ENCODE measurements at regions not wholly inside any gene's neighbourhood (a gene's known extent, or its start where the extent isn't known, plus 50 kb on each side); places are given as distances from the start of the nearest gene placed in this dataset.

GRCh38 chr10:30176182-30176581, 116.8 kb upstream of the JCAD start:
- DNase-seq (ENCODE audit: low spot score), result no peak
- Mint-ChIP-seq H3K4me1 (no peaks in the 10 kb centered on the region), H3K4me3 (no peak overlapping the region), H3K27me3 (ENCODE audit: low read depth) (no peaks in the 10 kb centered on the region), H3K36me3 (no peaks in the 10 kb centered on the region), H3K9me3 (no peaks in the 10 kb centered on the region), H3K27ac (no peak overlapping the region)
- TF ChIP-seq ZSCAN18 (CRISPR knock-in tag; IDR thresholded peaks at IDR 0.05), result no peak
- TF ChIP-seq CTCF (IDR thresholded peaks at IDR 0.05), result no peak
- no peak for TF ChIP-seq AR (CRISPR knock-in tag; IDR thresholded peaks at IDR 0.05)
- TF ChIP-seq ZNF121 (CRISPR knock-in tag; IDR thresholded peaks at IDR 0.05), result no peak
- no peak for TF ChIP-seq FOXK1 (CRISPR knock-in tag; IDR thresholded peaks at IDR 0.05)
- no peak for TF ChIP-seq ZNF138 (CRISPR knock-in tag; conservative IDR thresholded peaks at IDR 0.05)
- TF ChIP-seq NR2C2 (CRISPR knock-in tag; IDR thresholded peaks at IDR 0.05), result no peak
- no peak for TF ChIP-seq ZNF263 (CRISPR knock-in tag; IDR thresholded peaks at IDR 0.05; ENCODE audit: low read depth)
- no peak for TF ChIP-seq NFATC4 (CRISPR knock-in tag; IDR thresholded peaks at IDR 0.05)
- TF ChIP-seq E2F4 (CRISPR knock-in tag; IDR thresholded peaks at IDR 0.05; ENCODE audit: borderline replicate concordance, low read depth), result no peak
- TF ChIP-seq ATF3 (CRISPR knock-in tag; conservative IDR thresholded peaks at IDR 0.05), result no peak
- TF ChIP-seq ZNF532 (CRISPR knock-in tag; IDR thresholded peaks at IDR 0.05; ENCODE audit: borderline replicate concordance), result no peak
- TF ChIP-seq ZNF423 (CRISPR knock-in tag; IDR thresholded peaks at IDR 0.05), result no peak
- no peak for TF ChIP-seq E2F5 (CRISPR knock-in tag; IDR thresholded peaks at IDR 0.05)
- no peak for TF ChIP-seq ZNF317 (CRISPR knock-in tag; IDR thresholded peaks at IDR 0.05; ENCODE audit: borderline replicate concordance, low read depth)
- TF ChIP-seq ATF2 (CRISPR knock-in tag; IDR thresholded peaks at IDR 0.05; ENCODE audit: borderline replicate concordance, low read depth), result no peak
- no peak for TF ChIP-seq CDX4 (CRISPR knock-in tag; IDR thresholded peaks at IDR 0.05; ENCODE audit: borderline replicate concordance)
- CTCF ChIA-PET, result no interaction called here
- POLR2A ChIA-PET, result no interaction called here
- ATAC-seq, result no peak
